Epithelial cell of proximal tubule (primary cell): ENCODE measurements at regions not wholly inside any gene's neighbourhood (a gene's known extent, or its start where the extent isn't known, plus 50 kb on each side); places are given as distances from the start of the nearest gene placed in this dataset.
"Not testable (repeated sequence)": the region's sequence is repeated elsewhere in the genome, so short reads cannot be mapped to it uniquely, and the experiment has no call there.

Experiments used
- DNase-seq: peaks from one replicate; pipeline ENCODE4 v3.0.0-alpha.2; 2011; ENCODE audit warnings: low read depth
- H3K4me3 ChIP-seq: 2 replicates; pipeline ENCODE4 v1.5.1; 2011; ENCODE audit warnings: low read depth, mild to moderate bottlenecking, low read length
- CTCF ChIP-seq: conservative IDR thresholded peaks from 2 replicates; pipeline ENCODE4 v1.5.1; 2012; ENCODE audit warnings: low read depth, mild to moderate bottlenecking, low read length

- no peak overlapping the region for H3K4me3 ChIP-seq
- TF ChIP-seq CTCF = no peak
- DNase-seq = no peak
These were observed 112.6 kb downstream of the MDH1 start for GRCh38 chr2:63701406-63701805.

GRCh38 chr2:63706084-63706483 lies 117.3 kb downstream of the MDH1 start:
- DNase-seq, H3K4me3 ChIP-seq: not testable (repeated sequence)

GRCh38 chr2:63710732-63711131 lies 122.0 kb downstream of the MDH1 start:
- no peak for TF ChIP-seq CTCF
- no peak for DNase-seq
- no peak overlapping the region for H3K4me3 ChIP-seq

GRCh38 chr2:63712748-63713147 lies 124.0 kb downstream of the MDH1 start:
- no peak overlapping the region for H3K4me3 ChIP-seq
- TF ChIP-seq CTCF = no peak
- DNase-seq = no peak

GRCh38 chr2:63716146-63716545 lies 125.5 kb upstream of the UGP2 start:
- no peak for DNase-seq
- TF ChIP-seq CTCF = no peak
- no peak overlapping the region for H3K4me3 ChIP-seq

- TF ChIP-seq CTCF = no peak
- no peak for DNase-seq
- H3K4me3 ChIP-seq = no peak overlapping the region
These were observed 122.6 kb upstream of the UGP2 start for GRCh38 chr2:63719052-63719451.

GRCh38 chr2:63721082-63721424 lies 120.6 kb upstream of the UGP2 start:
- DNase-seq = no peak
- H3K4me3 ChIP-seq = no peak overlapping the region
- TF ChIP-seq CTCF = no peak

GRCh38 chr2:63722284-63722683 lies 119.4 kb upstream of the UGP2 start:
- not testable (repeated sequence) for DNase-seq, H3K4me3 ChIP-seq
